C4-2B (cell line): ENCODE measurements at regions not wholly inside any gene's neighbourhood (a gene's known extent, or its start where the extent isn't known, plus 50 kb on each side); places are given as distances from the start of the nearest gene placed in this dataset.

Experiments used
- H3K27ac ChIP-seq: fragments of 450-650 bp; 2 replicates; pipeline ENCODE4 v1.5.1; 2017
- CTCF ChIP-seq: fragments of 450-650 bp; conservative IDR thresholded peaks from 2 replicates; pipeline ENCODE4 v1.5.1; 2017; ENCODE audit warnings: mild to moderate bottlenecking
- ZFX ChIP-seq: fragments of 450-650 bp; IDR thresholded peaks from 2 replicates; pipeline ENCODE4 v1.6.1; 2017

GRCh38 chr5:74373076-74373475 is 267.5 kb downstream of the ENC1 start:
- no peak overlapping the region for H3K27ac ChIP-seq
- TF ChIP-seq CTCF, result no peak
- TF ChIP-seq ZFX, result no peak

GRCh38 chr5:74372502-74373064 is 267.9 kb downstream of the ENC1 start:
- no peak overlapping the region for H3K27ac ChIP-seq
- TF ChIP-seq CTCF (no peak), ZFX (no peak)

- no peak overlapping the region for H3K27ac ChIP-seq
- TF ChIP-seq CTCF, result no peak
- no peak for TF ChIP-seq ZFX
Observed at GRCh38 chr5:74372051-74372450, 268.5 kb downstream of the ENC1 start.

GRCh38 chr5:74371621-74372020 is 268.9 kb downstream of the ENC1 start:
- TF ChIP-seq ZFX (no peak), CTCF (no peak)
- H3K27ac ChIP-seq, result no peak overlapping the region

GRCh38 chr5:74370168-74370567 is 270.4 kb downstream of the ENC1 start:
- no peak overlapping the region; the same call in 1 of the 2 replicates for H3K27ac ChIP-seq
- TF ChIP-seq CTCF, result no peak
- no peak for TF ChIP-seq ZFX

GRCh38 chr5:74369173-74369572 is 271.4 kb downstream of the ENC1 start:
- no peak overlapping the region for H3K27ac ChIP-seq
- TF ChIP-seq ZFX (no peak), CTCF (no peak)

GRCh38 chr5:74367934-74368333 is 272.6 kb downstream of the ENC1 start:
- no peak overlapping the region for H3K27ac ChIP-seq
- no peak for TF ChIP-seq CTCF
- no peak for TF ChIP-seq ZFX
